Fibroblast of skin of scalp (primary cell): ENCODE measurements at regions not wholly inside any gene's neighbourhood (a gene's known extent, or its start where the extent isn't known, plus 50 kb on each side); places are given as distances from the start of the nearest gene placed in this dataset.

ENCODE experiments used
- DNase-seq: peaks from one replicate; pipeline ENCODE4 v3.0.0-alpha.2; 2013

DNA sequence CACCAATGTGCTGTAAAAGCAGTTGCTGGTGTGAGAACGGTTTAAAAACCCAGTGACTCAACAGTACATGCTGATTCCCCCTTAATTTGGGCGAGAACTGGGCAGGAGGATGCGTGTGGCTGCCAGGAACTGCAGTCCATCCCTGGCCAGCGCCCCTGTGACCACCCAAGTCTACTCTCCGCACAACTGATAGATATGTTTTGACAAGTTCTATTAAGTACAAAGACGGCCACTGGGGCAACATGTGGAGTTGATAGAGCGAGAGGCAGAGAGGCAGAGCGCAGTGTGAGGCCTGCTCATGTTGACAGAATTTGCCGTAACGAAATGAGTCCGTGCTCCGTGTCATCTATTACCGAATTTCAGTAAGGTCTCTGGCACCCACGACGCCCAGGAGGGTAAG, 855.0 kb downstream of the BCL11B start:
- DNase-seq: no peak

DNA sequence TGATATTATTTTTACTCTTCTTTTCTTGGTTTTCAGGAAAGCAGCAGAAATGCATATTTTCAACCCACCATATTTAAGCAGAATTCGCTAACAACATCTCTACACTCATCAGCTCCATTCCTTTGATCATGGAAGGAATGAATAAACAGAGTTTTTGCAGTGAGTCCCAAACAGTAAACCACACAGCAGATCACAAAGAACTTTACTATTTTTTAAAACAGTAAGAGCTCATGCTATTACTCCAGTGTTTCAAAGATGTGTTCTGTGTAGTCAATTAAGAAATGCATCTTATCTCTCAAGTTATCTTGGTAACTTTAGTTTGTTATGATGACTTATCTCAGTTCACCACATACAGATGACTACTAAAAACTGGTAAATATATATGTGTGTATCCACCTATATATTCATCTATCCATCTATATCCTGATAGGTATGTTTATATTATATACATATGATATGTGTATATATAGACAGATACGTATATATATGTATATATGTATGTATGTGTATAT, 843.5 kb downstream of the BCL11B start:
- DNase-seq: no peak

- no peak for DNase-seq
Measured at GRCh38 chr14:98433436-98433835, 838.6 kb downstream of the BCL11B start.

DNA sequence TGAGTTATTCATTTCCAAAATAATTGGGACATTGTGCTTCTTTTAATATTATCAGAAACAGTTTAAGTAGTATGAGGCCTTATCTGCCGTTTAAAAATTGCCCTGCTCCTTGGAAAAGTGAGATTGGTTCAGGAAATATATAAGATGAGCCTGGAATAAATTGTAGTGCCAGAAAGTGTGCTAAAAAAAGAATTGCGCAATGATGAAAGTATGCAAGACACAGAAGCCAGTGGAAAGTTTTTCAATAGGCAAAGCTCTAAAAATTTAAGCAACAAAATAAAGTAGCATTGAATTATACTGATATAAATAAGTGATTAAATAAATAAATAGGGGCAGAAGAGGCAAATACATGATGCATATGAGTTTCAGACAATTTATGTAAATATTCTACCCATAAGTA, 834.9 kb downstream of the BCL11B start:
- DNase-seq: no peak

DNA sequence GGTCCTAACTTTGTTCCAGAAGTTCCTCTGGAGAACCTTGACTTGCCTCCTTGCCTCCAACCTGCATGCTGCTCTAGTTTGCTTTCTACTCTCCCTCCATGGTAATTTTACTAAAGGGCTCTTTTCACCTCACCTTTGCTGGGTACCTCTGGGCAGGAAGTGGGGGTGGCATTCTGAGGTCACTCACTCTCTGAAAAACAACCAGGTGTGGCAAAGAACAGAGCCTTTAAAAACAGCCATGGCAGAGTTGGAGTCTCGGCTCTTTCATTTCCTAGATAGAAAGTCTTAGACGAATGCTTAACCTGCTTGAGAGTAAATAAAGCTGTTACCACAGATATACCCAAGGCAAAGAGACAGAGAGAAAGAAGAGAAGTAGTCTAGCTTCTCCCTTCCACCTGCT, 827.9 kb downstream of the BCL11B start:
- no peak for DNase-seq

- no peak for DNase-seq
Measured at GRCh38 chr14:98445718-98446117, 826.3 kb downstream of the BCL11B start.

DNA sequence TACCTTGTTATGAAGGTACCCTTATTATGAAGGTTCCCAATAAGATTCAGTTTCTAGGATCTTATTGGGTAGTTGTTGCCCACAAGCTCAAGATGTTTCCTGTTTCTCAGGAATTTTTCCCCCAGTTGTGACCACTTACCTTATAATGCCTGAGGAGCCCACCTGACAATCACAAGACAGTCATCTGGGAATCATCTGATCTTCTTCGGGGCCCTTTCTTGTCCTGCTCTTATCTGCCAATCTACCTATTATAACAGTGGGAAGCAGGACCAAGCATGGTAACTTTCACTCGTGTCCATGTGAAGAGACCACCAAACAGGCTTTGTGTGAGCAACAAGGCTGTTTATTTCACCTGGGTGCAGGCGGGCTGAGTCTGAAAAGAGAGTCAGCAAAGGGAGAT, 825.5 kb downstream of the BCL11B start:
- no peak for DNase-seq

DNA sequence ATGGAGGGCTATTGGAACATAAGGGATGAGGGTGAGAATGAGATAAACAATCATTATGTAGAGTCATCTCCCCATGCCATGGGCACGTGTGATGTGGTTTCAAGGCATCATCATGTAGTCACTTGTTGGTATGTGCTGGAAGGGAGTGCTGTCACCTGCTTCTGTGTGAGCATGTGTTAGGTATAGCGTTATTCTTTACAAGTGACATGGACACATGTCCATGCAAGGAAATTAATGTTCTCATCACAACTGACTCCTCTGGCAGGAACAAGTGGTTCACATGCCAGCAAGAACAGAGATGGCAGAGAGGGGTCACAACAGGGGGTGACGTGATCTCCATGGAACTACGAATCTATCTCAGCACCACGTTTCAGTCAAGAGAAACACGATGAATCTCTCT, 815.8 kb downstream of the BCL11B start:
- no peak for DNase-seq

GRCh38 chr14:98458702-98459101, 813.3 kb downstream of the BCL11B start:
- DNase-seq: no peak

GRCh38 chr14:98462908-98463307, 809.1 kb downstream of the BCL11B start:
- DNase-seq: no peak

DNA sequence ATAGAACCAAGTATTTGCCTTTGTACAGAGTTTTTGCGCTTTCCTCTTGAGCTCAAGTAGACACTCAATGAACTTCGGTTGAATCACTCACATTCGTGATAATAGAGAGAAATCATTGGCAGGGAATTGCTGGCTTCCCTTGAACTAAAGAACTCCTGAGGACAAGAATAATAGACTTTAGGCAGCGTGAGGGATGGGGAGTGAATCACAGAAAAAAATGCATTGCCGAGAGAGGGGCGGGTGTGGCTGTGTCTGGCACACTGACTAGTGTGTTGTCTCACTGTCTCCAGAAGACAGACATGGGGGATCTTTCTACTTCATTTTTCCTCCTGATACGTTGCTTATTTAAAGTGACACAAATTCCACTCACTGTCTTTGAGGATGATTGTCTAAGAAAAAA, 805.2 kb downstream of the BCL11B start:
- DNase-seq: peak; percentile 63

- DNase-seq: no peak
Measured at GRCh38 chr14:98470663-98471062, 801.3 kb downstream of the BCL11B start.

GRCh38 chr14:98474900-98475299, 797.1 kb downstream of the BCL11B start:
- DNase-seq: no peak

DNA sequence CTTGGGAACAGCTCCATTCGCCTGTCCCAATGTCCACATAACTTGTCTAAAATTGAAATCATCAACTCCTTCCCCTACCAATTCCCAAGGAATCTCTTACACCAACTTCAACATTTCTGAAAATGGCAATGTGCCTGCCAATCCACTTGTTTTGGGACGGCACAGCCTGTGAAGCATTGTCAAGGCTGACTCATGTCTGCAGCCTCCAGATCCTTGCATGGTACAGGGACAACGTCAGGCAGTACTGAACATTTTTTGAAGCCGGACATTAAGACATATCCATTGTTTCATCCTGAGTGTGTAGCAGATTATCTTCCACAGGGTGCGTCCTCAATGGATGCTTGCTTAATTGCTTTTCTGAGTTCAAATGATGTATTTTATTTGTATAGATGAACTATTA, 794.1 kb downstream of the BCL11B start:
- no peak for DNase-seq

DNA sequence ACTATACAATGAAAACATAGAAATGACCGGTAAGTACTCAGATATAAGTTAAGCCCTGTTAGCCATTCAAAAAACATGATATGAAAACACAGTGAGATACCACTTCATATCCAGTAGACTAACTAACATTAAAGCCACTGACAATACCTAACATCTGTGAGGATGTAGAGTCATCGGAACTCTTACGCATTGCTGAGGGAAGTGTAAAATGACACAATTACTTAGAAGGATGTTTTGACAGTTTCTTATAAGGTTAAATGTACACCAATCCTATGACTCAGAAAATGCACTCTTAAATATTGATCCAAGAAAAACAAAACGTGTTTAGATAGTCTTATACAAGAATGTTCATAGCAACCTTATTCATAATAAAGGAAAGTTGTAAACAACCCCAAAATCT, 782.9 kb downstream of the BCL11B start:
- DNase-seq: no peak

- DNase-seq: peak; percentile 44
Measured at GRCh38 chr14:98494582-98494981, 777.4 kb downstream of the BCL11B start.

GRCh38 chr14:98498019-98498885, 773.7 kb downstream of the BCL11B start:
- DNase-seq: no peak

GRCh38 chr14:98501335-98501734, 770.7 kb downstream of the BCL11B start:
- DNase-seq: no peak

- peak; percentile 10 for DNase-seq
Measured at GRCh38 chr14:98501836-98502235, 770.2 kb downstream of the BCL11B start.

DNA sequence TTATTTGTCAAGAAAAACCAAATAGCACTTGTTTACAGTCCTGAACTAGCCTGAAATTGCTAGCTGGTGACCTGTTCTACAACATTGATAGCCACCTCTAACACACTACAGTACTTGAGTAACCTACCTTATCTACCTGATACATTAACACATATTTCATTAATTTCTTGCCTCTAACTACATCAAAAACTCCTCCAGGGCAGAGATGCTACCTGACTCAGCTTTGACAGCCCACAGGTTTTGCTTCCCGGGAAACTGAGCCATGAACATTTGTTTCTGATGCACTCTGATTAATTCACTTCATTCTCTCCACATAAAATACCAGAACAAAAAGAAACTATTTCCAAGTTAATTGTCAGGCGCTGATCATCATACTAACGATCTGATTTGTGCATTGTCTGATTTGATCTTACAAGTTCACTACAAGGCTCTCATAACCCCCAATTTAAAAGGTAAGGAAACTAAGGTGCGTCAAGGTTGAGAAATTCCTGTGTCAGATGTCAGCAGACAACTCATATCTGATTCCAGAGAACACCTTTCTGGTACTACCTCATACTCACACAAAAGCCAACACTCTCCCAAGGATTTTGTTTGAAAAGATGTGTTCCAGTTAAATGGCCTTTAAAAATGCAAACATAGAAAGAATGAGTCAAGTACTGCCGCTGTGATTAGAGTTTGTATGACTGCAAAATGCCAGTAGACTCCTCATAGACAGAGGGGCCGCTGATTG, 768.7 kb downstream of the BCL11B start:
- no peak for DNase-seq

DNA sequence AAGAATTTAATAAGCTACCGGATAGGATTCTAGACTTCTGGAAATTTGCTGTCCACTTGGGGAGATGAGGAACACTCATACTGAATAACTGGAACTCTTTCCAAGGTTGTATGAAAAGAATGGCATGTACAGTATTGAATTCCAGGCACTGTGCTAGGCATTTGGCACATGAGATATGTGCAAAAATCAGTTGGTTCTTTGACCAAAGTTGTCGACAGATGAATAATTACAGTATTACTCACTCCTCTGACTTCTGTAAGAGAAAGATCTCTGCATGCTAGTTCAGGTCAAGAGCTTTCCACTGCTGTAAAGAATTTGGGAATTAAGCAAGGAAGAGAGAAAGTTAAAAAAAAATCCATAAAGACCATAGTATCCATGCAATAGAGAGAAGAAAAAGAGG, 764.7 kb downstream of the BCL11B start:
- DNase-seq: peak; percentile 51

- no peak for DNase-seq
Measured at GRCh38 chr14:98510392-98510791, 761.6 kb downstream of the BCL11B start.

DNA sequence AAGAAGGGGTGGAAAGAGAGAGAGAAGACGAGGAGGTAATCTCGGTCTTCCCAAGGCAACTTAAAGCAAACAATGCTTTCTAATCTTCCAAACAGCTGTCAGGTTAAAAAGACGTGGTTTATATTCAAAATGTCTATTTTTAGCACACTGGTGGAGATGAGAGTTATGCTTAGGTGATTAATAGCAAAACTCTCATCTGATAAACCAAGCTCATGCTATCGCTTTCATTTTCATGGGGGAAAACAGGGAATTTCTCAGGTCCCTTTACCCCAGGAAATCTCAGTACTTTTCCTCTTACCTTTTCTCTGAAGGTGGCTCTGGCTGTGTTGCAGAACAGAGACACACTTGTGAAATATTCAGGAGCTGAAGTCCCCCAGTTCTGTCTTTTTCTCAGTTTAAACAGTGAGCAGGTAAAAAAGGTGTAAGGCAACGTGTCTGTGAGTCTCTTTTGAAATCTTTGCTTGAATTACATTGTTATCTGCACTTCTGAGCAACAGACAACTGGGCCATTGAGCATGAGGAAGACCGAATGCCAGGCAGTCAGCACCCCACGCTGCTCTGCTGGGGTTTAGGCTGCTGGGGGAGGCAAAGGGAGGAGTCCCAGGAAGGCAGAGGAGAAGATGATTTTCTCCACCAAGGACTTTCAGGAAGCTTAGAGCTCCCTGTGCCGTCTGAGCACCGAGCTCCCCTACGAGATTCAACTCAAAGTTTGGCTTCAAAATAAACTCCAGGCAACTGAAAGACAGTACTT, 759.3 kb downstream of the BCL11B start:
- DNase-seq: no peak
